GM23338 (cell line): ENCODE measurements at regions not wholly inside any gene's neighbourhood (a gene's known extent, or its start where the extent isn't known, plus 50 kb on each side); places are given as distances from the start of the nearest gene placed in this dataset.

Experiments
- ATAC-seq: fragments of 200-7000 bp; cut with Tn5 transposase; 3 replicates; pipeline ENCODE4 v1.9.1; 2020
- DNase-seq: peaks from one replicate; pipeline ENCODE4 v3.0.0-alpha.2; 2015; ENCODE audit warnings: low spot score
- H2AFZ ChIP-seq: fragments of 200-600 bp; sonication (generic); 2 replicates; pipeline ENCODE4 v1.8.0; 2016; ENCODE audit warnings: antibody characterized with exemption, mild to moderate bottlenecking, moderate library complexity
- H3F3A ChIP-seq: fragments of 200-600 bp; sonication (generic); replicated peaks from 2 replicates; pipeline ENCODE4 v1.8.0; 2017; ENCODE audit warnings: antibody characterized with exemption, mixed run types, low read depth
- H3K27ac ChIP-seq: fragments of 200-600 bp; sonication (generic); 2 replicates; pipeline ENCODE4 v1.6.1; 2016; ENCODE audit warnings: low read depth
- H3K27me3 ChIP-seq: fragments of 200-600 bp; sonication (generic); 2 replicates; pipeline ENCODE4 v1.8.0; 2016; ENCODE audit warnings: mild to moderate bottlenecking, mixed run types, moderate library complexity; ENCODE audit not compliant: insufficient read depth
- H3K36me3 ChIP-seq: fragments of 200-600 bp; sonication (generic); 2 replicates; pipeline ENCODE4 v1.8.0; 2016; ENCODE audit warnings: mild to moderate bottlenecking; ENCODE audit not compliant: insufficient read depth
- H3K4me1 ChIP-seq: fragments of 200-600 bp; sonication (generic); 2 replicates; pipeline ENCODE4 v1.8.0; 2016; ENCODE audit warnings: mild to moderate bottlenecking, moderate library complexity; ENCODE audit not compliant: insufficient read depth
- H3K4me2 ChIP-seq: fragments of 200-600 bp; sonication (generic); 2 replicates; pipeline ENCODE4 v1.7.1; 2017; ENCODE audit warnings: mixed run types
- H3K4me3 ChIP-seq: fragments of 200-600 bp; sonication (generic); 2 replicates; pipeline ENCODE4 v1.6.1; 2016; ENCODE audit warnings: mixed run types
- H3K79me2 ChIP-seq: fragments of 200-600 bp; sonication (generic); replicated peaks from 2 replicates; pipeline ENCODE4 v1.8.0; 2017; ENCODE audit warnings: mild to moderate bottlenecking; ENCODE audit not compliant: insufficient read depth
- H3K9me2 ChIP-seq: fragments of 200-600 bp; sonication (generic); 2 replicates; pipeline ENCODE4 v1.8.0; 2017; ENCODE audit not compliant: insufficient read depth
- H4K20me1 ChIP-seq: fragments of 200-600 bp; sonication (generic); replicated peaks from 2 replicates; pipeline ENCODE4 v1.8.0; 2017; ENCODE audit warnings: mild to moderate bottlenecking; ENCODE audit not compliant: insufficient read depth
- H3K27ac Mint-ChIP-seq: 2 replicates; pipeline ENCODE4 v1.8.0; 2020; ENCODE audit warnings: inconsistent platforms, mild to moderate bottlenecking, moderate library complexity, mixed read lengths
- H3K27me3 Mint-ChIP-seq: 3 replicates; pipeline ENCODE4 v1.8.0; 2022; ENCODE audit warnings: low read depth, mild to moderate bottlenecking, moderate library complexity, mixed read lengths, inconsistent platforms; ENCODE audit not compliant: insufficient read depth, poor library complexity
- H3K36me3 Mint-ChIP-seq: 3 replicates; pipeline ENCODE4 v1.8.0; 2021; ENCODE audit warnings: low read depth, mild to moderate bottlenecking, inconsistent platforms, moderate library complexity, mixed read lengths
- H3K4me1 Mint-ChIP-seq: 3 replicates; pipeline ENCODE4 v1.8.0; 2020; ENCODE audit warnings: mild to moderate bottlenecking, inconsistent platforms, mixed read lengths
- H3K4me3 Mint-ChIP-seq: 3 replicates; pipeline ENCODE4 v1.8.0; 2021; ENCODE audit warnings: moderate library complexity, mild to moderate bottlenecking, inconsistent platforms, mixed read lengths
- H3K9me3 Mint-ChIP-seq: 3 replicates; pipeline ENCODE4 v1.8.0; 2020; ENCODE audit warnings: moderate library complexity, mild to moderate bottlenecking, inconsistent platforms, mixed read lengths
- CREB1 ChIP-seq: fragments of 250-450 bp; sonication (Bioruptor Pico); IDR thresholded peaks from 2 replicates; pipeline ENCODE4 v1.5.0; 2020; ENCODE audit warnings: low read depth, mild to moderate bottlenecking, moderate library complexity
- CTCF ChIP-seq, 2 experiments: fragments of 200-600 bp in 1 of 2; sonication (generic) in 1 of 2; conservative IDR thresholded peaks; 2 replicates each; pipeline versions ENCODE4 v1.5.1 to v1.6.1; 2016 to 2017; ENCODE audit warnings: antibody characterized with exemption in 2 of 2, low read depth in 2 of 2, mild to moderate bottlenecking in 2 of 2, moderate library complexity in 1 of 2
- ETS1 ChIP-seq: IDR thresholded peaks from 2 replicates; pipeline ENCODE4 v1.6.1; 2016; ENCODE audit warnings: antibody characterized with exemption
- EZH2 ChIP-seq: fragments of 200-600 bp; sonication (generic); IDR thresholded peaks from one replicate; pipeline ENCODE4 v1.8.0; 2017; ENCODE audit warnings: antibody characterized with exemption, mild to moderate bottlenecking, low read depth; ENCODE audit not compliant: unreplicated experiment
- EZH2phosphoT487 ChIP-seq: fragments of 200-600 bp; sonication (generic); IDR thresholded peaks from one replicate; pipeline ENCODE4 v1.8.1; 2018; ENCODE audit warnings: antibody characterized with exemption; ENCODE audit not compliant: unreplicated experiment
- JUNB ChIP-seq: IDR thresholded peaks from one replicate; pipeline ENCODE4 v1.6.1; 2016; ENCODE audit warnings: antibody characterized with exemption; ENCODE audit not compliant: unreplicated experiment
- STAT1 ChIP-seq: IDR thresholded peaks from one replicate; pipeline ENCODE4 v1.6.1; 2016; ENCODE audit warnings: antibody characterized with exemption; ENCODE audit not compliant: unreplicated experiment
- ZNF114 ChIP-seq: fragments of 250-450 bp; sonication (Bioruptor Pico); IDR thresholded peaks from 2 replicates; pipeline ENCODE4 v1.5.0; 2020; ENCODE audit warnings: mild to moderate bottlenecking, moderate library complexity
- ZNF331 ChIP-seq: fragments of 250-450 bp; sonication (Bioruptor Pico); IDR thresholded peaks from 2 replicates; pipeline ENCODE4 v1.5.0; 2020; ENCODE audit warnings: low read depth, mild to moderate bottlenecking, moderate library complexity
- ZNF462 ChIP-seq: fragments of 250-450 bp; sonication (Bioruptor Pico); IDR thresholded peaks from 2 replicates; pipeline ENCODE4 v1.5.0; 2020; ENCODE audit warnings: mild to moderate bottlenecking, moderate library complexity

GRCh38 chrX:110442635-110443034, 84.0 kb downstream of the RTL9 start:
- Mint-ChIP-seq H3K9me3 (no peaks in the 10 kb centered on the region), H3K36me3 (no peaks in the 10 kb centered on the region), H3K4me1 (peaks cover 36% of the 10 kb centered on the region; the same call in 2 of the 3 replicates), H3K4me3 (no peak overlapping the region), H3K27me3 (no peaks in the 10 kb centered on the region), H3K27ac (no peak overlapping the region)
- Histone ChIP-seq H3K4me1 (peaks cover 25% of the 10 kb centered on the region), H3F3A (no peaks in the 10 kb centered on the region), H2AFZ (no peak overlapping the region), H3K36me3 (no peaks in the 10 kb centered on the region), H3K4me2 (no peak overlapping the region), H3K9me2 (no peaks in the 10 kb centered on the region), H3K27me3 (no peaks in the 10 kb centered on the region), H4K20me1 (no peaks in the 10 kb centered on the region), H3K27ac (no peak overlapping the region), H3K4me3 (no peak overlapping the region), H3K79me2 (no peaks in the 10 kb centered on the region)
- ATAC-seq (peak; percentile 87), DNase-seq (peak; percentile 65)
- TF ChIP-seq CTCF (conservative IDR thresholded peaks at IDR 0.05; ENCODE audit: low read depth in 2 of 2) = peak; percentile 34 to 58; a peak in 3 of 4 replicates
- no peak for TF ChIP-seq STAT1

- no peak overlapping the region for H3K27ac ChIP-seq
- H3K4me1 Mint-ChIP-seq = peaks cover 30% of the 10 kb centered on the region
- H3K9me3 Mint-ChIP-seq = no peaks in the 10 kb centered on the region
- no peak overlapping the region for H3K4me3 Mint-ChIP-seq
- no peaks in the 10 kb centered on the region for H3F3A ChIP-seq
- H3K27me3 Mint-ChIP-seq = peaks cover 2% of the 10 kb centered on the region
- H3K27me3 ChIP-seq = no peaks in the 10 kb centered on the region
- no peaks in the 10 kb centered on the region for H4K20me1 ChIP-seq
- no peaks in the 10 kb centered on the region for H3K79me2 ChIP-seq
- DNase-seq = no peak
- peaks cover 14% of the 10 kb centered on the region for H3K4me1 ChIP-seq
- H3K9me2 ChIP-seq = no peaks in the 10 kb centered on the region
- H2AFZ ChIP-seq = 0 out of 2 replicates have a peak overlapping the region, but pooled peaks have one; percentile 10
- H3K4me2 ChIP-seq = peak overlapping the region; percentile 55; the same call in 1 of the 2 replicates
- no peaks in the 10 kb centered on the region for H3K36me3 ChIP-seq
- no peaks in the 10 kb centered on the region for H3K36me3 Mint-ChIP-seq
- no peak overlapping the region; the same call in 1 of the 2 replicates for H3K4me3 ChIP-seq
- H3K27ac Mint-ChIP-seq = no peak overlapping the region; the same call in 1 of the 2 replicates
- ATAC-seq = peak; percentile 32; the same call in 2 of the 3 replicates
- no peak for TF ChIP-seq EZH2phosphoT487
- TF ChIP-seq ETS1 = no peak
- no peak for TF ChIP-seq ZNF114 (CRISPR knock-in tag)
- no peak for TF ChIP-seq CREB1 (CRISPR knock-in tag)
- TF ChIP-seq CTCF (conservative IDR thresholded peaks at IDR 0.05; ENCODE audit: low read depth in 2 of 2) = no peak
- TF ChIP-seq JUNB = no peak
- TF ChIP-seq ZNF331 = no peak
- TF ChIP-seq EZH2 = no peak
- no peak for TF ChIP-seq STAT1
- no peak for TF ChIP-seq ZNF462 (CRISPR knock-in tag)
Observed at GRCh38 chrX:110444996-110445395, 86.3 kb downstream of the RTL9 start.
